Hepatocyte (in vitro differentiated cells): ENCODE measurements at regions not wholly inside any gene's neighbourhood (a gene's known extent, or its start where the extent isn't known, plus 50 kb on each side); places are given as distances from the start of the nearest gene placed in this dataset.

ENCODE experiments used
- DNase-seq: peaks from one replicate; pipeline ENCODE4 v3.0.0-alpha.2; 2016; ENCODE audit warnings: low spot score
- H2AFZ ChIP-seq: fragments of 200-600 bp; sonication (generic); 2 replicates; pipeline ENCODE4 v1.6.0; 2016; ENCODE audit warnings: antibody characterized with exemption, mild to moderate bottlenecking
- H3K27ac ChIP-seq: fragments of 200-600 bp; sonication (generic); 2 replicates; pipeline ENCODE4 v1.5.1; 2016; ENCODE audit warnings: mild to moderate bottlenecking
- H3K27me3 ChIP-seq: fragments of 200-600 bp; sonication (generic); 2 replicates; pipeline ENCODE4 v1.6.1; 2016
- H3K36me3 ChIP-seq: fragments of 200-600 bp; sonication (generic); replicated peaks from 2 replicates; pipeline ENCODE4 v1.5.1; 2016; ENCODE audit warnings: low read depth; ENCODE audit not compliant: insufficient read depth
- H3K4me1 ChIP-seq: fragments of 200-600 bp; sonication (generic); 2 replicates; pipeline ENCODE4 v1.5.1; 2016; ENCODE audit warnings: mild to moderate bottlenecking, moderate library complexity; ENCODE audit not compliant: insufficient read depth
- H3K4me2 ChIP-seq: fragments of 200-600 bp; sonication (generic); 2 replicates; pipeline ENCODE4 v1.6.0; 2016
- H3K4me3 ChIP-seq: fragments of 200-600 bp; sonication (generic); 2 replicates; pipeline ENCODE4 v1.5.1; 2016; ENCODE audit warnings: mild to moderate bottlenecking
- H3K79me2 ChIP-seq: fragments of 200-600 bp; sonication (generic); 2 replicates; pipeline ENCODE4 v1.6.0; 2017; ENCODE audit warnings: mild to moderate bottlenecking
- H3K9me2 ChIP-seq: fragments of 200-600 bp; sonication (generic); replicated peaks from 2 replicates; pipeline ENCODE4 v1.6.0; 2017; ENCODE audit warnings: mild to moderate bottlenecking; ENCODE audit not compliant: insufficient read depth
- H3K9me3 ChIP-seq: fragments of 200-600 bp; sonication (generic); 2 replicates; pipeline ENCODE4 v1.5.1; 2016; ENCODE audit warnings: low read depth, mild to moderate bottlenecking
- H4K20me1 ChIP-seq: fragments of 200-600 bp; sonication (generic); 2 replicates; pipeline ENCODE4 v1.6.0; 2016; ENCODE audit warnings: mild to moderate bottlenecking; ENCODE audit not compliant: insufficient read depth, poor library complexity, severe bottlenecking
- EZH2 ChIP-seq: fragments of 200-600 bp; sonication (generic); IDR thresholded peaks from 2 replicates; pipeline ENCODE4 v1.6.1; 2016; ENCODE audit warnings: antibody characterized with exemption, mild to moderate bottlenecking, borderline replicate concordance
- EZH2phosphoT487 ChIP-seq: fragments of 200-600 bp; sonication (generic); IDR thresholded peaks from one replicate; pipeline ENCODE4 v1.6.1; 2018; ENCODE audit warnings: antibody characterized with exemption, mild to moderate bottlenecking, low read depth, moderate library complexity; ENCODE audit not compliant: unreplicated experiment, severe bottlenecking
- WGBS: methylation state at CpG from one replicate; pipeline ENCODE4 v1.1.6; 2016; ENCODE audit warnings: low lambda C conversion rate; ENCODE audit errors: missing lambda C conversion rate; 5-methylcytosine and 5-hydroxymethylcytosine counted together
- TF ChIP-seq, protein P1 (sequence below): fragments of 200-600 bp; sonication (generic); IDR thresholded peaks from 2 replicates; pipeline ENCODE4 v1.5.1; 2016; ENCODE audit warnings: antibody characterized with exemption, mild to moderate bottlenecking; ENCODE audit not compliant: poor library complexity

DNA sequence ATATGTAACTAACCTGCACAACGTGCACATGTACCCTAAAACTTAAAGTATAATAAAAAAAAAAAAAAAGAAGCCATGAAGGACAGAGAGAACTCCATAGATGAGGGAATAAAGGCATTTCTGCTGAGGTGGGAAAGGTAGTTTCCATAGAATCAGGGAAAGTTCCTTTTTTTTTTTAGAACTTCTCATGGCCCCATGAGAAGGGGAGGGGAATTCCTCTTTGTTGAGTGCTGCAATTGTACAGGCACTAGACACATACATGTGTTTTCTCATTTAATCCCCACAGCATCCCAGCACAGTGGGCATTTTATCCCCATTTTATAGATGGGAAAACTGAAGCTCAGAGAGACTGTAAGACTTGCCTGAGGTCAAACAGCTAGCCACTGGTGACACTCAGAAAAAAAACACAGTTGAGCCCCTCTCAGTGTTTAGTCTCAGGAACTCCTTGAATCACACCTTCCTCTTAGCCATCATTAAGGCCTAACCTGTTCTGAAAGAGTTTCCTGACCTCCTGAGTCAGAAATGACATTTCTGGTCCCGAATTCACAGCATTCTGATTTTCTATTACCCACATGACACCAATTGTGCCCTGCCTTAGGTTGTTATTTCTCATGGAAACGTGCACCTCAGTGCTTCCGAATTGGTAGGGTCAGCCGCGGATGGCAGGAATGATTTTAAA, 189.3 kb upstream of the G2E3 start:
- no peak for DNase-seq
- 89% methylated on average over 6 of the region's 6 CpGs for WGBS
- H3K9me3 ChIP-seq: no peaks in the 10 kb centered on the region
- TF ChIP-seq, protein P1, sequence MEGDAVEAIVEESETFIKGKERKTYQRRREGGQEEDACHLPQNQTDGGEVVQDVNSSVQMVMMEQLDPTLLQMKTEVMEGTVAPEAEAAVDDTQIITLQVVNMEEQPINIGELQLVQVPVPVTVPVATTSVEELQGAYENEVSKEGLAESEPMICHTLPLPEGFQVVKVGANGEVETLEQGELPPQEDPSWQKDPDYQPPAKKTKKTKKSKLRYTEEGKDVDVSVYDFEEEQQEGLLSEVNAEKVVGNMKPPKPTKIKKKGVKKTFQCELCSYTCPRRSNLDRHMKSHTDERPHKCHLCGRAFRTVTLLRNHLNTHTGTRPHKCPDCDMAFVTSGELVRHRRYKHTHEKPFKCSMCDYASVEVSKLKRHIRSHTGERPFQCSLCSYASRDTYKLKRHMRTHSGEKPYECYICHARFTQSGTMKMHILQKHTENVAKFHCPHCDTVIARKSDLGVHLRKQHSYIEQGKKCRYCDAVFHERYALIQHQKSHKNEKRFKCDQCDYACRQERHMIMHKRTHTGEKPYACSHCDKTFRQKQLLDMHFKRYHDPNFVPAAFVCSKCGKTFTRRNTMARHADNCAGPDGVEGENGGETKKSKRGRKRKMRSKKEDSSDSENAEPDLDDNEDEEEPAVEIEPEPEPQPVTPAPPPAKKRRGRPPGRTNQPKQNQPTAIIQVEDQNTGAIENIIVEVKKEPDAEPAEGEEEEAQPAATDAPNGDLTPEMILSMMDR: no peak
- TF ChIP-seq EZH2: no peak
- no peak for TF ChIP-seq EZH2phosphoT487
- no peak overlapping the region for H2AFZ ChIP-seq
- H3K79me2 ChIP-seq: no peaks in the 10 kb centered on the region
- no peaks in the 10 kb centered on the region for H4K20me1 ChIP-seq
- no peaks in the 10 kb centered on the region for H3K4me1 ChIP-seq
- H3K27me3 ChIP-seq: no peaks in the 10 kb centered on the region
- H3K4me3 ChIP-seq: no peak overlapping the region
- H3K27ac ChIP-seq: no peak overlapping the region
- no peaks in the 10 kb centered on the region for H3K36me3 ChIP-seq
- H3K4me2 ChIP-seq: no peak overlapping the region
- no peaks in the 10 kb centered on the region for H3K9me2 ChIP-seq

DNA sequence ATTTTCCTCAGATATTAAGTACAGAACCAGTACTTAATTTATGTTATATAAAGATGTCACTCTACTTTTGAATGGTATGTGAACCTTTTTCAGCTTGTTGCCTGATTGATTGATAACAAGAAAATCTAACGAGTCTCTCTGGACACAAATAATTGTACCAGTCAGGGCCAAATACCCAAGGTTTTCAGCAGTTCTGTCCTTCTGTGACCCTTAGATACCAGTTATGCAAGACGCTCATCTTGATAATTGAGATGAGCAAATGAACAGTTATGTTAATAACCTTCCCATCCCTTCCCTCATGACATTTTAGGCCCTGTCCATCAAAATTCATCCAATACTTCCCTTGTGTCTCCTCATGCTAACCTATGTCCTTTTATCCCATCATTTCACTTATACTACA, 185.9 kb upstream of the G2E3 start:
- WGBS: 97% methylated on average over 2 of the region's 2 CpGs
- Histone ChIP-seq H3K79me2 (no peaks in the 10 kb centered on the region), H3K9me3 (no peaks in the 10 kb centered on the region), H3K27me3 (no peaks in the 10 kb centered on the region), H3K4me3 (no peak overlapping the region), H3K4me2 (no peak overlapping the region), H4K20me1 (no peaks in the 10 kb centered on the region), H3K27ac (no peak overlapping the region), H3K9me2 (no peaks in the 10 kb centered on the region), H2AFZ (no peak overlapping the region), H3K36me3 (no peaks in the 10 kb centered on the region), H3K4me1 (no peaks in the 10 kb centered on the region)
- TF ChIP-seq, protein P1: no peak
- TF ChIP-seq EZH2phosphoT487 (no peak), EZH2 (no peak)
- no peak for DNase-seq

DNA sequence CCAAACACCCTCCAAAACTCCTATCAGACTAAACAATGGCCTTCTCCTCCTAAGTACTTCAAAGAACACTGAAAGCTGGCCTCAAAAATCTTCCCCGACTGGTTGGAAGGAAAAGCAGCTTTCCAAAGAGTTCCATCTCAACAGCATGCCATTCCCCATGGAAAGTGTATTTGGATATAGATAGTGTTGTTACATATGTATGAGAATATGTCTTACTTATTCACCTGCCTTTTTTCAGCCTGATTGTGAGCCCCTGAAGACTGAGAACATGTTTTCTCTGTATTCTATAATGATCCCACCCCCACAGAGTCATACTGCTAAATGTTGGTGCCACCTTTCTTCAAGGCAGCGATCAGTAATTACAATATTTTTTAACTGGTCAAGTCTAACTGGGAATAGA, 185.4 kb upstream of the G2E3 start:
- Histone ChIP-seq H3K27me3 (no peaks in the 10 kb centered on the region), H2AFZ (no peak overlapping the region), H3K4me1 (no peaks in the 10 kb centered on the region), H3K4me2 (no peak overlapping the region), H3K4me3 (no peak overlapping the region), H3K36me3 (no peaks in the 10 kb centered on the region), H3K9me2 (no peaks in the 10 kb centered on the region), H4K20me1 (no peaks in the 10 kb centered on the region), H3K27ac (no peak overlapping the region), H3K9me3 (no peaks in the 10 kb centered on the region), H3K79me2 (no peaks in the 10 kb centered on the region)
- no peak for DNase-seq
- TF ChIP-seq EZH2 (no peak), EZH2phosphoT487 (no peak)
- TF ChIP-seq, protein P1: no peak
- 76% methylated on average over 2 of the region's 2 CpGs for WGBS
